Stimulated activated CD8-positive, alpha-beta memory T cell treated with anti-CD3 and anti-CD28 coated beads, Interleukin-12 subunit alpha, Interleukin-12 subunit beta, amount 100 ng/mL, for 1 hour (primary cell): ENCODE measurements at regions not wholly inside any gene's neighbourhood (a gene's known extent, or its start where the extent isn't known, plus 50 kb on each side); places are given as distances from the start of the nearest gene placed in this dataset.

Experiments used
- DNase-seq: peaks from one replicate; pipeline ENCODE4 v3.0.0-alpha.2; 2020; ENCODE audit warnings: low read depth

- no peak for DNase-seq
These were observed 107.3 kb upstream of the ALDH1B1 start for GRCh38 chr9:38285236-38285635.

DNA sequence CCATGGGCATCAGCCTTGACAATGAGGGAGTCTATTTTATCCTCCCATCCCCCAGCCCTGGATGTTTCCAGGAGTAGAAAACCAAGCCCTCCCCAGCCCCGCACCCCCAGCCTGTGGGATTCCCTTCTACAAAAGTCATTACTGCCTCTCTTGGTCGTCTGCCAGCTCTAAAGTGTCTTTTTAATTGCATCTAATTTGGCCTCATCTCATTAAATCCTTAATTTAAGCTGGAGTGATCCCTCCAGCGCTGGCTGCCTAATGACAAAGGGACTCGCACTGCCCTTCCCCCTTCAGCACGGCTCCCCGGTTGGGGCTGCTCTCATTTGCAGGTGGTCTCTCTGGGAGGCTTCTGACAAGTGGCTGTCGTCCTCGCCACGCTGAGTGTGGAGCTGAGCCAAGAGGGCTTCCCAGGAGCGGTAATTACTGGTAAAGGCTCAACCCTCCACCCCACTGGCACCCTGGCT is 107.9 kb upstream of the ALDH1B1 start:
- DNase-seq: no peak

GRCh38 chr9:38284039-38284575 is 108.4 kb upstream of the ALDH1B1 start:
- no peak for DNase-seq

DNA sequence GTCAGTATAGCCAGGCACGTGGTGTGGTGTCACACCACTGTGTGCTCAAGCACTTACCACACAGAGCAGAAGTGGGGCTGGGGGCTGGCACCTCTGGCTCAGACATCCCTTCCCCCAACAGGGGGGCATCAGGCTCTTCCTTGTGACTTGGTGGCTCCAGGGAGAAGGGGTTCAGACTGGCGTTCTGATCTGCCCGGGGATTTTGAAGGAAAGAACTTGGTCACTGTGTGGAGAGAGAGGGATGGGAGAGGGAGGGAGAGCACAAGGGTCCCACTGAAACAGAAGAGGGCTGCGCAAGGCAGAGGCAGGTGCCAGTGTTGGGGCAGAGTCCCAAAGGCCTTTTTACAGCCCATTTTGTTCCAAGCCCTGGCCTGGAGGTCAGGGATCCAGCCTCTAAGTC is 109.7 kb upstream of the ALDH1B1 start:
- no peak for DNase-seq

DNA sequence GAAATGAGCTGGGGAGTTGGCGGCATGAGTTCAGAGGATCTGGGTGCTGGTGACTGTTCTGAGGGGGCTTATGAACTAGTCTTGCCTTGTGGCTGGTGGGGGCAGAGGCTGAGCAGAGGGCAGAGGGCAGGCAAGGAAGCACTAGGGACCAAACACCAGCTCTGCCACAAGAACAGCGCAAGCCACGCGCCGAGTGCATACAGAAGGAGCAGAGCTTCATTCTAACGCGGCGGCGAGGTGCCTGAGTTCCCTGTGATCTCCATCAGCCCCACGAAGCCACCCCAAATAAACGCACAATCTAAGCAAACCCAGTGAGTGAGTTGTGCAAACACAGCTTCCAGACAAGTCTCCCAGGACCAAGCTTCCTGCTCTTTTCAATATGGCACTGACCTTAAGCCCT is 110.6 kb upstream of the ALDH1B1 start:
- DNase-seq: no peak

GRCh38 chr9:38281196-38281595 is 111.3 kb upstream of the ALDH1B1 start:
- no peak for DNase-seq

DNA sequence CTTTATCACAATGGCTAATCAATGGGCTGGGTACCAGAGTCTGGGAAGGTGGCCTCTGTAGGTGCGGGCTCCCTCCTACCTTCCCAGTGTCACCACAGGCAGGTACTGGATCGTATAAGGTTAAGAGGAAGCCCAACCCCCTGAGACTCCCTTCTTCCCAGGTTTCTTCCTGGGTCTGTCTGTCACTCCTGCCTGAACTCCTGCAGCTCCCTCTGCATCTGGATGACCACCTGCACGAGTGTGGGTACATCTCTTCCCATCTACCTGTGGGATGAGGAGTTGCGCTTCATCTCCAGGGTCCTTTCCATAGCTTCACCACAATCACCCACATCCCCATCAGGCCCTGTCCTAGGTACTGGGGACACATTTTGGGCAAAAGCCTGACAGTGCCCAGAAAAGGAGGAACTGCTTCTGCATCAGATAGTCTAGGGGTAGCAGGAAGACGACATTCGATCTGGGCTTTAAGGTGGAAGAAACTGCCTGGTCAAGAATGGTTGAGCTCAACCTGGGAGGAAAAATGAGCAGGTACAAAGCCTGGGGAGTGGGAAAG is 112.2 kb upstream of the ALDH1B1 start:
- no peak for DNase-seq

DNA sequence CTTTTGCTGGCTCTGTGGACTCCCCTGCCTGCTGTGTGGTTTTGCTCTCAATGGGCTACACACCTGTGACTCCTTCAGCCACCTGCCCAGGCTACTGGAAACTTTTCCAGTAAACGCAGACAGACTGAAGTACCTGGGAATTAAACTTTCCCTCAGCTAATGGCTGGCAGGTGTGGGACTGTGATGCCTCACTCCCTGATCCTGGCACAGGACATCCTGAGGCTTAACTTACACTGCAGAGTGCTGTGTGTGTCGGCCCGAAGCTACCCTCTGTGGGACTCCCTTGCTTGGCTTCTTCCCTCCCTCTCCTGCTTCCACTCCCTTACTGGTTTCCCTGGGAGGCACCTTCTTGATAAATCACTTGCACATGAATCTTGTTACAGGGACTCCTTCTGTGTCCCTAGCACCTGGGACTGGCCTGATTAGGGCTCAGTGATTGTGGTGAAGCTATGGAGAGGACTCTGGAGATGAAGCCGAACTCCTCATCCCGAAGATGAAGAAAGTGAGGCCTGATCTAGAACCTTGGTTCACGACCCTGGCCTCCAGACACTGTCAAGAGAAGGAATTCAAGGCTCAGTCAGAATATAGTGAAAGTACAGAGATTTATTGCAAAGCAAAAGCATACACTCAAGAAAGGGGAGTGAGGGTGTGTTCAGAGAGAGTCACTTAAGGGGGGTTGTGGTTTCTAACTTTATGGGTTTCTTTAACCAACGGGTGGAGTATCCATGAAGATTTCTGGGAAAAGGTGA is 113.4 kb upstream of the ALDH1B1 start:
- no peak for DNase-seq

GRCh38 chr9:38278457-38278856 is 114.0 kb upstream of the ALDH1B1 start:
- no peak for DNase-seq

DNA sequence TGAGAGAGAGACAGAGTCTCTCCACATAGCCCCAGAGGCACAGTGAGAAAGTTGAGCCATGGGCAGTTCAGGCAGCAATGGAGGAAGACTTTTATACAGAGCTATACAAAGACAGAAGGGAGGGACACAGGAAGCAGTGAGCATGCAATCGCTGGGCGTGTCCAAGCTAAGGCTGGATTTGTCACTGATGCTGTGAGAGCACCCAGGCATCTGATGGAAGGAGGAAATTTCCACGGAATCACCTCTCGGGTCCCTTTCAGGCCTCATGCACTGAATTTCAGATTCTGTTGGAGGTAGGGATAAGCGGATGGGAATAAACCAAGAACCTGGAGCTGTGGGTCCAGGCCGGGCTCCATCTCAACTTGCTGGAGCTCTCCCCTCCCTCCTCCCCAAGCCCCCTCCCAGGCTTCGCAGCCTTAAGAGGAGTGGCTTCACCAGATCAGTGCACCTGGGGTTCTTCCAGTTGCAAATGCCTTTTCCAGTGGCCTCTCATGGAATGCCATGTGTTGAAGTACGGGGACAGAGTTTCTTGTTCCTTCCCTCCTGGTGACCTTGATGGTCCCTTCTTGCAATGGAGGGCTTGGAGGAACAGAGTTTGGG is 114.8 kb upstream of the ALDH1B1 start:
- DNase-seq: no peak

GRCh38 chr9:38276771-38277439 is 115.6 kb upstream of the ALDH1B1 start:
- no peak for DNase-seq

GRCh38 chr9:38274800-38275199 is 117.7 kb upstream of the ALDH1B1 start:
- DNase-seq: no peak

DNA sequence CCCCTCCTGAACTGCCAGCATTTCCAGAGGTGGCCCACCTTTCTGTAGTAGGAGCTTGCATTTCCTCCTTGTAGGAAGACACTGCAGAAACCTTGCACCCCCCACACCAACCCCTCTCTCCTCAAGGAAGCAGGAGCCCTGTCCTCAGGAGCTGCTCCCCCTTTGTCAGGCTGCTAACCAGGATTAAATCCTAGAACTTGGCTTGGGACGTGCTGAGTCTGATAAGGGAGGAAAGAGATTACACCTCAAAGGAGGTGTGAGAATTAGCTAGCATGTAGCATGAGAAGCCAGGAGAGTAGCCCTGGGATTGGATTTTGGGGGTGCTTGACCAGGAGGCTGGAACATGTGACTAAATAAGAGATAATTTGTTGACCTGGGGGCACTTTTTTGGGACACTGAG is 119.8 kb upstream of the ALDH1B1 start:
- no peak for DNase-seq

GRCh38 chr9:38271666-38272241 is 120.7 kb upstream of the ALDH1B1 start:
- no peak for DNase-seq

DNA sequence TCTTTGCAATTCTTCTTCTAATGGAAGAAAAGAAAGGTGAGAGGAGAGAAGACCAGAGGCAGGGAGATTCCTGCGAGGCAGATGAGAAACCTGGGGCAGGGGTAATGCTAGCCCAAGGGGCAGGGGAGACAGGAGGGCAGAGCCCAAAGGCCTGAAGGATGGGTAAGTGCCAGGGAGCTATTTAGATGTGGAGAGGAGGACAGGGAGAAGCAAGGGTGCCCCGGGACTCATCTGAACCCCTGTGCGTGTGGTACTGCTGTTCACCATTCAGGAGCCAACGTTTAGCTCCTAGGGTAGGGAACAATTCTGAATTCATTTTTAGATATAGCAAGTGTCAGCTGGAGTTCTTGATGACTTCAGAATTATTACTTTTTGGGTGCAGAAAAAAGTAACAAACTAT is 122.7 kb upstream of the ALDH1B1 start:
- DNase-seq: no peak

DNA sequence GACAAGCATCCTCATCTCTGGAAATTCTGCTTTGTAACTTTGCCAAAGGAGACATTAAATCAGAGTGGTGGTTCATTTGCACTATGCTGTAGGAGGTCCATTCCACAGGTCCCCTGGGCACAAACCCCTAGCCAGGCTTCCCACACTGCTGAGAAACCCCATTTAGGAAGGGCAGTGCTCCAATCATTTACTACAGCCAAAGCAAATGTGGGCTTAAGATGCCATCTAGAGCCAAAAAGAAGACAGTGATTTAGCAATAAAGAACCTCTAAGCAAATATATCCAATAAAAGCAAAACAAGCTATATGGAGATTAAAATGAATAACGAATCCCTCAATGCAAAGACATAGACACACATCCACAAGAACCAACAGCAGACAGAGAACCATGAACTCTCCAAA is 129.0 kb upstream of the ALDH1B1 start:
- DNase-seq: no peak

DNA sequence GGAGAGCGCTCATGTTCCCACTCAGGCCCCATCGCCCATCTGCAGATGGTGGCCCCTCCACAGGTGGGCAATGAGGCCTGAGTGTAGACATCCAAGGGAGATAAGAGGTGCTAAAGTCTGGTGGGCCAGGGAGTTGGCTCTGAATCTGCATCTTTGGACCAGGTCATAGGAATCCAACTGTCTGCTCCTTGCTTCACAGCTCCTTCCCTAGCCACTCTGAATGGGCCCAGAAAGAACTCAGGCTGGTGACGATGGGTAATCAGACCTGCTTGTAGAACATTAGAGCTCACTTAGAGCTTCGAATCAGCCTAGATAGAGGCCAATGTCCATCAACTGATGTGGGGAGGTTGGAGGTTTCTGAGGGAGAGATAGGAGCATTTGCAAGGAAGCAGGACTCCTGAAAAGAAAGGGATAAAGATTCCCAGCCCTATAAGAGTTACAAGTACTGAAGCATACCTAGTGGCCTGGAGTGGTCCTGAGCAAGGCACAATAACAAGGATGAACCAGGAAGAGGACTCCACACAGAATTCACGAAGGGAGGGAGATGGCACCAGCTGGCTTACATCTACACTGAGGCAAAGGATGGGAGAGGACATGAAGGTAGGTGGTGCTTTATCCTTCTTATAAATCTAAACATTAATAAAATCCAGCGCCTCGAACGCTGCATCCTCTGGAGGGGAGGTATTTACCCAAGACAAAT is 132.8 kb upstream of the ALDH1B1 start:
- no peak for DNase-seq

DNA sequence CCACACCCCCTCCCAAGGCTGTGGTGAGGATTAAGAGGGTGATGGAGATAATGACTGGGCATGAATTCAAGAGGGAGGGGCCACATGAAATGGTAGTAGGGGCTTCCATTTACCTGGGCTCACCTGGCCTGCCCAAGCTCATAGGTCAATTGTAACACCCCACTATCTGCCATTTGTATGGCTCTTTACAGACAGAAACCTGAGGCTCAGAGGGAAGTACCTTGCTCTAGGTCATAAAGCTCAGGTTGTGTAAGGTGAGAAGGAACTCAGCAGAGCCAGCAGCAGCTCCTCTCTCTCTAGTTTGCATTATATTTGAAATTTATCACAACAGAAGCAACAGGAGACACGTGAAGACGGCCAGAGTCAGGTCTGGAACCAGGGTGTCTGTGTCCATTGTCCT is 133.4 kb upstream of the ALDH1B1 start:
- no peak for DNase-seq

DNA sequence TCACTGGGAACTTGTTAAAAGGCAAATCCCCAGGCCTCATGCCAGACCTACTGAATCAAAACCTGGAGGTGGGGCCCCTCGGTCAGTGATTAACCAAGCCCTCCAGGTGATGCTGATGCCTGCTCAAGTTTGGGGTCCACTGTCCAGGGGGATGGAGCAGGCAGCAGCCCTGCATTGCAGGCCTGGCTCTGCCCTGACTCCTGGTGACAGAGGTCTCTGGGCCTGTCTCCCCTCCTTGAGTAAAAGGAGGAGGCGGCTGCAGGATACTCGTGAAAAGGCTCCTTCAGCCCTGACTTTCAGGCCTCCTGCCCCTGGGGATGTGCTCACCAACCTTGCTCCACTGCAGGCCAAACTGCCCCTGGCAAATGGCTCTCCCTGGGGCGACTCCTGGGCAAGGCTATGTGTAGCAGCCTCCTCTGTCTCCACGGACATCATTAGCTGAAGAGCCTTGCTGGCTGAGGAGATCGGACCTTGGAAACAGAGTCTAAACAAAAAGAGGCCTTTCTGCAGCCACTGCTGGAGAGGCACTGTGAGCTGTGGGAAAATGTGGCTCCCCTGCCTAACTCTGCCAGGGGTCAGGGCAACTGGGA is 134.8 kb upstream of the ALDH1B1 start:
- DNase-seq: no peak

- DNase-seq: no peak
These were observed 136.0 kb upstream of the ALDH1B1 start for GRCh38 chr9:38256461-38256860.

GRCh38 chr9:38255599-38255998 is 136.9 kb upstream of the ALDH1B1 start:
- no peak for DNase-seq
